ENCODE measurements at regions not wholly inside any gene's neighbourhood (a gene's known extent, or its start where the extent isn't known, plus 50 kb on each side); places are given as distances from the start of the nearest gene placed in this dataset.

DNA sequence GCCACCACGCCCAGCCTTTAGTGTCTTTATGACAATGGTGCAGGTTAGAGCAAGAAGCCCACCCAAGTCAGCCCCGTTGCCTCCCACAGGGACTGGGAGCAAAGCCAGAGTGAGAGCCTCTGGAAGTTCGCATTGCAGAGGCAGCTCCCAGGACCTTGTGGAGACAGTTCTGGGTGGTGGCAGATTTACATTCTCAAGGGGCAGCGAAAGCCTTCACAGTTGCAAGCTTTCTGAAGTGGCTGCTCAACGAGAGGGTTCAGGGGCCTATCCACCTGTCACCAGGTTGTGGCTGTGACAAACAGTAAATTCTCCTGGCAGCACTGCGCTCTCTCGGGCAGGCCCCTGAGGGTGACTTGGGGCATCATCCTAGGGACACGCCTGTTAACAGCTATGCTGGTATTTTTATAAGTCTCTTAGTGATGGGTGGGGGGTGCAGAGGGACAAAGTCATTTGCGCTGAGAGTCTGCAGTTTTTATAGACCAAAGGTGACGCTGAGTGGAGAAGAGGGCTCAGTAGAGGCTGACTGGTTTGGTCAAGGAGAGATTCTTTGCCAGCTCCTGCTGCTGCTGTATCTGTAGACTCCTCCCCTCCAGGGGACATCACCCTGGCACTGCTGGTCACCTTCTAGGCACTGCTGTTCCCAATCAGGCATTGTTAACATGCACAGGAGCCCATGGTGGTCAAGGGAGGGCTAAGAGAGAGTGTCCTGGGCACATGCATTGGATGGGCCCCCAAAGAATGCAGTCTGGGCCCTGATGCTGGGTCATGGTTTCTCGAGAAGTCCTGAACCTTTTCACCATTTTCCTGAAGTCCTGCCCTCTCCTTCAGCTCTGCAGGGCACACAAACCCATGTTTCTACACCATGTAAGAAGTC, 57.5 kb upstream of the KLF13 start:
- TF ChIP-seq CTCF (IDR thresholded peaks at IDR 0.05) (no peak), EP300 (IDR thresholded peaks at IDR 0.05) (no peak), POLR2A (IDR thresholded peaks at IDR 0.05) (no peak)

Measured in suprapubic skin (tissue), 3 donors.